ENCODE measurements at regions not wholly inside any gene's neighbourhood (a gene's known extent, or its start where the extent isn't known, plus 50 kb on each side); places are given as distances from the start of the nearest gene placed in this dataset.

- Histone ChIP-seq H3K56ac (replicated peaks; ENCODE audit: insufficient read length, low read depth, low read length) (no peak overlapping the region), H3K9ac (replicated peaks in 1 of 4; ENCODE audit: extremely low read depth in 1 of 4, low read depth in 3 of 4, low read length in 3 of 4) (no peak overlapping the region), H4K8ac (ENCODE audit: extremely low read depth, insufficient read depth, low read length) (no peak overlapping the region), H3K4me3 (ENCODE audit: extremely low read depth in 1 of 4, insufficient read depth in 2 of 4, low read depth in 3 of 4, low read length in 4 of 4) (no peak overlapping the region), H4K5ac (ENCODE audit: insufficient read length, low read depth, low read length) (no peak overlapping the region), H3K4me2 (ENCODE audit: insufficient read depth in 1 of 2, low read depth in 2 of 2, low read length in 2 of 2) (no peak overlapping the region), H2BK12ac (ENCODE audit: low read depth, low read length) (no peak overlapping the region), H4K20me1 (replicated peaks in 1 of 2; ENCODE audit: control insufficient read depth in 1 of 2, insufficient read depth in 2 of 2, low read length in 2 of 2) (no peaks in the 10 kb centered on the region), H2BK5ac (ENCODE audit: low read depth, low read length) (no peak overlapping the region), H3K79me2 (ENCODE audit: control insufficient read depth in 1 of 2, insufficient read depth in 2 of 2, low read length in 2 of 2) (no peaks in the 10 kb centered on the region), H3K36me3 (ENCODE audit: control insufficient read depth in 2 of 4, insufficient read depth in 4 of 4, low read length in 3 of 4) (no peaks in the 10 kb centered on the region), H3K9me3 (ENCODE audit: insufficient read depth in 2 of 2, low read depth in 1 of 2, low read length in 1 of 2) (no peaks in the 10 kb centered on the region), H3K4ac (replicated peaks; ENCODE audit: insufficient read length, low read depth, low read length) (no peak overlapping the region), H3K23ac (ENCODE audit: insufficient read length) (no peak overlapping the region), H2AFZ (ENCODE audit: low read length) (no peak overlapping the region), H2BK15ac (ENCODE audit: low read length) (no peak overlapping the region), H3K27me3 (replicated peaks in 1 of 4; ENCODE audit: control insufficient read depth in 3 of 4, extremely low read depth in 1 of 4, insufficient read depth in 3 of 4, low read length in 3 of 4) (no peaks in the 10 kb centered on the region), H2BK20ac (ENCODE audit: low read length) (no peak overlapping the region), H4K91ac (replicated peaks; ENCODE audit: insufficient read length, low read length) (no peak overlapping the region), H3K23me2 (ENCODE audit: low read depth, low read length) (no peaks in the 10 kb centered on the region), H2BK120ac (replicated peaks; ENCODE audit: low read depth, low read length) (no peak overlapping the region), H3K14ac (ENCODE audit: insufficient read length) (no peak overlapping the region), H3K27ac (ENCODE audit: low read depth, low read length) (no peak overlapping the region), H2AK5ac (ENCODE audit: low read depth, low read length) (no peak overlapping the region), H3K79me1 (ENCODE audit: low read depth, low read length) (no peaks in the 10 kb centered on the region), H3K4me1 (replicated peaks in 1 of 4; ENCODE audit: control insufficient read depth in 3 of 4, insufficient read depth in 4 of 4, low read length in 3 of 4) (no peaks in the 10 kb centered on the region), H3K18ac (ENCODE audit: extremely low read depth, low read length) (no peak overlapping the region)
- DNase-seq (ENCODE audit: low read depth in 1 of 2, low spot score in 2 of 2) (no peak), FAIRE-seq (peak; percentile 28)
- WGBS, 2 experiments (ENCODE audit: extremely low coverage in 1 of 2, insufficient coverage in 1 of 2, insufficient read length in 1 of 2, insufficient replicate concordance in 2 of 2, low coverage in 1 of 2, low lambda C conversion rate in 2 of 2, missing lambda C conversion rate in 1 of 2) = 97% methylated on average over 3 of the region's 3 CpGs; no CpG with 5 or more reads in 1 of the 2 experiments
- ChIA-PET CTCF (ENCODE audit: partially characterized antibody) (no interaction called here), POLR2A (ENCODE audit: partially characterized antibody) (no interaction called here)
- no peak for TF ChIP-seq SP1 (IDR thresholded peaks at IDR 0.05; ENCODE audit: low read depth, low read length)
- TF ChIP-seq HDAC2 (IDR thresholded peaks at IDR 0.05; ENCODE audit: borderline replicate concordance in 1 of 2, low read depth in 2 of 2, low read length in 2 of 2) = no peak
- no peak for TF ChIP-seq CTCF (IDR thresholded peaks at IDR 0.05; ENCODE audit: control extremely low read depth in 1 of 3, insufficient read depth in 1 of 3, low read depth in 1 of 3, low read length in 3 of 3)
- TF ChIP-seq MAX (IDR thresholded peaks at IDR 0.05) = no peak
- no peak for TF ChIP-seq E2F6 (IDR thresholded peaks at IDR 0.05)
- TF ChIP-seq SAP30 (IDR thresholded peaks at IDR 0.05; ENCODE audit: insufficient read depth, insufficient replicate concordance, low read length) = no peak
- no peak for TF ChIP-seq JUN (IDR thresholded peaks at IDR 0.05; ENCODE audit: low read depth, low read length)
- no peak for TF ChIP-seq SIRT6 (IDR thresholded peaks at IDR 0.05; ENCODE audit: low read length)
- no peak for TF ChIP-seq FOSL1 (IDR thresholded peaks at IDR 0.05; ENCODE audit: insufficient read depth, low read depth, low read length)
- TF ChIP-seq PHF8 (conservative IDR thresholded peaks at IDR 0.05; ENCODE audit: low read depth, low read length) = no peak
These were observed 730.8 kb downstream of the EFNB2 start for GRCh38 chr13:105804561-105805190.
